ENCODE measurements at regions not wholly inside any gene's neighbourhood (a gene's known extent, or its start where the extent isn't known, plus 50 kb on each side); places are given as distances from the start of the nearest gene placed in this dataset.
"Not testable (repeated sequence)": the region's sequence is repeated elsewhere in the genome, so short reads cannot be mapped to it uniquely, and the experiment has no call there.

DNA sequence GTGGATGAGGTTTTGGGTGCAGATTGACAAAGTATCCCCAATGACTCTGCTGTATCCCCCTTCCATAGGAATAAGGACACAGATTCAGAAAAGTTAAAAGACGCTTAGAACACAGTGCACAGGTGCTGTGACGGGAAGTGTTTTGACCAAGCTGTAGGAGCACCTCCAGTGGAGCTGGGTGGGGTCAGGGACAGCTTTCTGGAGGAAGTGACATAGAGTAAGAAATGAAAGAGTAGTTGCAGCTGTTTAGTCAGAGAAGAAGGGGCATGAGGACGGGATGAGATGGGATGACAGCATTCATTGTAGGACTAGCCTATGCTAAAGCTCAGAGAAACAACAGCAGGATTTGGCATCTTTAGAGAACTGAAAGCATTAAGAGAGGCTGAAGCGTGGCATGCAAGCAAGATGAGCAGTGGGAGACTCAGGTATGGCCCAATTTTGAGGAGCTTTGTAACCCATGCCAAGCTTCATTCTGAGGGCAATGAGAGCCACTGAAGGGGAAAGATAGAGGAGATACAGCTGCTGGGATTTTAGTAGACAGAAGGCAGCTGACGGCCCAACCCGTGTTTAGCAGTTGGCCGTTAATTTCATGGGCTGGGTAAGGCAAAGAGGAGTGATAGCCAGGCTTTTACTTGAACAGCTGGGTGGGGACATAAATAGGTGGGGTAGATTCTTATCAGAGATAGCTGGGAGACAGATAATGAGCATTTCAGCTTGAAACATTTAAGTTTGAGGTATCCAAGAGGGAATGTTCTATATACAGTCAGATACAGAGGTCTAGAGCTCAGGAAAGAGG is 131.8 kb upstream of the KRAS start:
- no peak for DNase-seq

DNA sequence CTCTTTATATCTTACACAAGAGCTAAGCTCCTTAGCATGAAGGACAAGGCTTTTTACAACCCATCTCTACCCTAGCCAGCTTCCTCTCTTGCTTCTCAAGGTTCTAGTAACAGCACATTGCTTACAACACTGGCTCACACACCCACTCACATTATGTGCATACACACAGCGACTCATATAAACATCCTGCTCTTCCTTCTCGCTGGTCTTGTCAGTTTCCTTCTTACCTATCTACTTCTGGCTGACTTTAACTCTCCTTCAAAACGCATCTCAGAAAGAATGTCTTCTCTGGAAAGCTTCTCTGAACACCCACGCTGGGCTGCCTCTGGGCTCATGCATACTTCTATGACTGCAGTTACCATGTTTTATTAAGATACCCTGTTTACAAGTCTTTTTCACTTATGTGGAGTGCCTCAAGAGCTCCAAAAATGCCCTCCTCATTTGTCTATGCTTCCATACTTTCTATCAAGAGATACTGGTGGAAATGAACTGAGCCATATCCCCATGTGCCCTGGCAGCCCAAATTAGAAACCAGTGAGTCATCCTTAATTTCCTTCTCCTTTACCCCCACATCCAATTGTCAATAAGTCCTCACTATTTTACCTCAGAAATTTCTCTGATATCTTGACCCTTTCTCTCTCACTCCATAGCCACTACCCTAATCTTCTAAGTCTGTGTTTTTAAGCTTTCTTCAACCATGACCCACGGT is 126.9 kb upstream of the KRAS start:
- no peak for DNase-seq

DNA sequence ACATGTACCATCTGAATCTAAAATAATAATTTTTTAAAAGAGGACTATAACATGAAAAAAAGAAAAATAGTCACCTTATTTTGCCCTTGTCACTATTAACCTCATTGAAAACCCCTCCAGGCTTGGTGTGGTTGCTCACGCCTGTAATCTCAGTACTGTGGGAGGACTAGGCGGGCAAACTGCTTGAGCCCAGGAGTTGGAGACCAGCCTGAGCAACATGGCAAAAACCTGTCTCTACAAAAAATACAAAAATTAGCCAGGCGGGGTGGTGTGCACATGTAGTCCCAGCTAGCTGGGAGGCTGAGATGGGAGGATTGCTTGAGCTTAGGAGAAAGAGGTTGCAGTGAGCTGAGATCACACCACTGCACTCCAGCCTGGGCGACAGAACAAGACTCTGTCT is 126.3 kb upstream of the KRAS start:
- no peak for DNase-seq

DNA sequence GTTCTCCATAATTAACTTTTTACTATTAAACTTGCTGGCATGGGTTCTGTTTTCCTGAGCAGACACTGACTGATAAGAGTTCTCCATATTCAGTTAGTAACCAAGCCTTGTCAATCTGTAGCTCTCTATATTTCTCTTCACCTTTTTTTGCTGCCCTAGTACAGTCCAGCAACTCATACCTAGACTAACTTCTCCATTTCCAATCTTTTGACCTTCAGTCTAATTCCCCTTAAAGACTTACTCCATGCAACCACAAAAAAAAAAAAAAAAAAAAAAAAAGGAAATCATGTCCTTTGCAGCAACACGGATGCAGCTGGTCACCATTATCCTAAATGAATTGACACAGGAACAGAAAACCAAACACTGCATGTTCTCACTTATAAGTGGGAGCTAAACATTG is 125.7 kb upstream of the KRAS start:
- DNase-seq, result no peak

DNA sequence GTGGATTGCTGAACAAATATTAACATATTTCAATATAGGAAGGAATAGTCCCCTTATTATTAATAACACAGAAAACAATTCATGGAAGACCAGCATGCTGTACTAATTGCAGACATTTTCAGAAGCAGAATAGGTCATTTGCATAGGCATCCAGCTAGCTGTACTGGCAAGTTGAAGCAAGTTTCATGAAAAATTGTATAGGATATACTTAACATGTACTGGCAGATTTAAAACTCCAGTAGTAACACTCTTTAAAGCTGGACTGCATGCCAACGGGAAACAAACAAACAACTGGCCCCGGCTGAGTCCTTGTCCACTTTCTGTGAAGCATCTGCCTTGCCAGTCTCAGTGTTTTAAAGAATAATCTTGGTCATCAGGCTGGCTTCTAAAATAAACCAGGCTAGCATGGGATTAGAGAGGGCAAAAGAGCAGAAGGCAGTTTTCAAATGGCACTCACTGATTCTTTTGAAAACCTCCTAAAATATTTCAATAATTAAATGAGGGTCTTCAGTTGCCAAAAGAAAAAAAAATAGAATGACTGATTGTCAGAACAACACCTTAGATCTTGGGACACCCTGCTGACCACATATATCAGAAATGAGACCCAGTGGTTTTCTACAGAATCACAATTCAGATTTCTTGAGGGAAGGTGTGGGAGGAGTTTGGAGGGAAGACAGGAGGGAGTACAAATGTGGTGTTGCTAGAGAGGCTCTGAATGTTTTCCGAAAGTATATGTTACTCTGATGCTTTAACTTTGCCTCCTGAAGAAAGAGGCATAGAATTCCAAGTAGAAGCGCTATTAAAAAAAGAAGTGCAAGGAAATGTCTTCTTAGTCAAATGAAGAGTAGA is 122.5 kb upstream of the KRAS start:
- DNase-seq, result no peak

DNA sequence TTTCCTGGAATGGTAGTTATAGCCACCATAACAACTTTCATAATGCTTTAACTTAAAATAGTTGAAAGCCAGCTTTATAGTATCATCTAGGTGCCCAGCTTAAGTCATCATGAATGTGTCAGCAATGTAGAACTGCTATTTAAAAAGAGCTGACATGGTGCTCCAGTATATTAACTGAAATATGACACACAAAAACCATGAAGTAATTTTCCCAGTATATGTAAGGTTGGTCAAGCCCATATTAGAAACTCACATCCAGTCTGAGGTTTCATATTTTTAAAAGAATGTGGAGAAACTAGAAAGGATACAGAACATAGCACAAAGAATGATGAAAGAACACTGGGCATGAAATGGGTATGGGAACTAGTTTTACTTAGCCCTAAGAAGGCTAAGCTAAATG is 121.3 kb upstream of the KRAS start:
- DNase-seq, result no peak

DNA sequence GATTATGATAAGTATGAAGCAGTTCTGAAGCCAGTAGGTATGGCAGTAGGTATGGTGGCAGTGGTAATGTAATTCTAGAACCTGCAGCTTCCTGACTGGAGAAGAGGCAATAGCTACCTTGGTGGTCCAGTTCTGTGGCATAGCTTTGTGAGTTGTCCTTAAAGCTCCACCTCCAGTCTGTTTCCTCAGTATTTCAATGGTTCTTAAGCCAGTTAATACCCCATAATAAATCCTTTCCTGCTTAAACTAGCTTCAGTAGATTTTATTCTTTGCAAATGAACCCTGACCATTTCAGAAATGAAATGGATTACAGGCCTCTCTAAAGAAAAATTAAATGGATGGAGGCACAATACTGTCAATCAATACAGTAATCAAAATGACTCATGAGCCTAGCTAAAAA is 117.8 kb upstream of the KRAS start:
- no peak for DNase-seq

DNA sequence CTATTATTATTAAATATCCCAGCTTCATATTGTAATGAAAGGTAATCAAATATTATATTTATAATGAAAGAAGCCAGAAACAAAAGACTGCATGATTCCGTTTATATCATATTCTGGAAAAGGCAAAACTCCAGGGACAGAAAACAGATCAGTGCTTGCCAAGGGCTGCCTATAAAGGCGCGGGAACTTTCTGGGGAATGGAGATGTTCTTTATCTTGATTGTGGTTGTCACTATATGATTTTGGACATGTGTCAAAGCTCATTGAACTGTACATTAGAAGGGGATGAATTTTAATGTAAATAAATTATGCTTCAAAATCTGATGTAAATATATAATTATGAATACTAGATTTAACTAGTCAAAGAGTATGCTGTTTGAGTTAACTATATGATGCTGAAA is 115.4 kb upstream of the KRAS start:
- no peak for DNase-seq

DNA sequence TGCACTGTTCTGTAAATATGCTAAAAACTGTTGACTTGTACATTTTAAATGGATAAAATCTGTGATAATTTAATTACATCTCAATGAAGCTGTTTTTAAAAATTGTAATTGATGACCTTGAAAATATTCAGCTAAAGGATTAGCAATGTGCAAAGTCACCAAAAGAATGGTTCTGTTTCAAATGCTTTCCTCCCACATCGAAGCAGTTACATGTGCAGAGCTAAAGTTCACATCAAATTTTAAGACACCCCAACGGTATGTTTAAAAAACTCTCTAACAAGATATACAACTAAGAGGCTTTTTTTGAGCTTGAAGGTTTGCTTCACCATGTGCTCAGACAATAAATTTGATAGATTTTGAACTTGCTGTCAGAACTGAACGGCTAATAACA is 114.6 kb upstream of the KRAS start:
- no peak for DNase-seq

DNA sequence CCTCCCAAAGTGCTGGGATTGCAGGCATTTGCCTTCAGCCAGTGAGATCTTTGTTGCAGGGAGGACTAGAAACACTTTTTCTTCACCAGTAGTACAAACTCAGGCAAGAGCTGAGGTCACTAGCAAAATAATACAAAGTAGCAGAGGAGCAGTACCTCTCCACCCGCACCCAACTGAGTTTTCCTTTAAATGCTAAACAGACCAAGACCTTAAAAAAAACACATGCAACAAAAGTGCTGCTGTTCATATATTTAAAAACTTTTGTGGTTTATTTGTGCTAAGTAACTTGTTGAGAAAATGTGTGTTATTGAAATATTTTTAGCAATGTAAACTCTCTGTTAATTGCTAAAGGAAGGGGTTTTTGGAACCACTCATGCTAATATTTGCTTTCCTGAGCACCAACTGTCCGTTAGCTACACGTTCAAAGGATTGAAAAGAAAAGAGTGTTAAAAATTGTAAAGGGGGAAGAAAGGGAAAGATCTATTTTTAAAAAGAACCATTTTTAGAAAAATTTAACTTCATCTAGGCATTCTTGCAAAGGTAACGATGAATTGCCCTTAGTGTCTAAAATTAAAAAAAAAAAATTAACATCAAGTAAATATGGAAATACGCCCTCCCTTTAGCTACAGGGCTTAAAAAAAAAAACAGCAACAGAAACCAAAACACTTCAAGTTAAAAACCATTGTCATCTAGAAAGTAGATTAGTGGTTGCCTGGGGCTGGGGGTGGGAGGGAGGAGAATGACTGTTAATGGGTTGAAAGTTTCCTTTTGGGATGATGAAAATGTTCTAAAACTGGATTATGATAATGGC is 114.0 kb upstream of the KRAS start:
- DNase-seq, result no peak

DNA sequence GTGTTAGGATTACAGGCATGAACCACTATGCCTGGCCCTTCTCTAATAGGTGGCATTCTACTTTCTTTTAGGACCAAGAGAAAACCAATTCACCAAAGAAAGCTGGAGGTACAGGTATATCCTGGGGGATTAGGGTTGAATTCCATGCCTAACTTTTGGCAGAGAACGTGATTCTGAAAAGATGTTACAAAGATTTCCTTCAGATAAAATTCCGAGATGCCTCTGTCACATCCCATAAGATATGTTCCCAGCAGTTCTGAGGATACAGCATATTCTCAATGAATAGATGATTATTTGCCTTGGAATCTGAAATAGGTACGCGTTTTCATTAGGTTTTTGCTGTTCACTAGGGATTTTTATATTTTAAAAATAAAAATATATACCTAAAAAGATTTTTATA is 111.9 kb upstream of the KRAS start:
- no peak for DNase-seq

DNA sequence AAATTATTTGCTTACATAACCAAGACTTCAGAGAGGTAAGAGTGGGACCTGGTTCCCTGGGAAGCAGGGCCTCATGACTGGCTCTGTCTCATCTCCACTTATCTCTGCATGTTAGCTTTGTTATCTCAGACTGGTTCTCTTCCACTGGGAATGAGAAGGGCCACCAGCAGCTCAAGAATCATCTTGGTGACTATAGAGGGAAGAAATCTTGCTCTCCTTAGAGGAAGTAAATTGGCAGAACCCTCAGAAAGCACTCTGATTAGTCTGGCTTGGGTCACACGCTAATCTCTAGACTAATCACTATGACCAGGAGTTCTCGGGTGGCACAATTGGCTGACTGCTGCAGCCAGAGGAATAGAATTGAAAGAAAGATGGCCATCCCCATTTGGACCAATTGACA is 110.8 kb upstream of the KRAS start:
- DNase-seq, result no peak

DNA sequence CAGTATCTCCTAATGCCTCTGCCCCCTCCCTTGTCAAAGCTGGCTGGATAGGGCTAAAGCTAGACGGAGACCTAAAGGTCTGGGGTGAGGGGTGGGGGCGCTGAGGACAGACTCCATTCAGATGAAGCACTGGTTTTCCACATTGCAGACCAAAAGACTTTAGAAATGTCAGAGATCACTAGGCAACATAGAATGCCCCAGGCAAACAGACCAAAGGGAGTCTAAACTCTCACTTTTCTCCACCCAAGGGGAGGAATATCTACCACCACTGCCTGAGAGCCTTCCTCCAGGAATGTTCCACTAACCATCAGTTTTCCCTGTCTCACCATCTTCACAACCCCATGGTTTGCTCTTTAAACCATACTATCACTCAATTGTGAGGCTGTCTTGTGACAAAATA is 106.9 kb upstream of the KRAS start:
- no peak for DNase-seq

DNA sequence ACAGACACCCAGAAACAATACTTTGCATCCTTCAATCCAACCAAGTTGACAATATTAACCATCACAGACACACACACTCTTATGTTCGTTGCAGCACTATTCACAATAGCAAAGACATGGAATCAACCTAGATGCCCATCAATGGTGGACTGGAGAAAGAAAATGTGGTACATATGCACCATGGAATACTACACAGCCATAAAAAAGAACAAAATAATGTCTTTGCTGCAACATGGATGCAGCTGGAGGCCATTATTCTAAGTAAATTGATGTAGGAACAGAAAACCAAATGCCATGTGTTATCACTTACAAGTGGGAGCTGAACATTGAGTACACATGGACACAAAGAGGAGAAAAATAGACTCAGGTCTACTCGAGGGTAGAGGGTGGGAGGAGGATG is 102.2 kb upstream of the KRAS start:
- not testable (repeated sequence) for DNase-seq

DNA sequence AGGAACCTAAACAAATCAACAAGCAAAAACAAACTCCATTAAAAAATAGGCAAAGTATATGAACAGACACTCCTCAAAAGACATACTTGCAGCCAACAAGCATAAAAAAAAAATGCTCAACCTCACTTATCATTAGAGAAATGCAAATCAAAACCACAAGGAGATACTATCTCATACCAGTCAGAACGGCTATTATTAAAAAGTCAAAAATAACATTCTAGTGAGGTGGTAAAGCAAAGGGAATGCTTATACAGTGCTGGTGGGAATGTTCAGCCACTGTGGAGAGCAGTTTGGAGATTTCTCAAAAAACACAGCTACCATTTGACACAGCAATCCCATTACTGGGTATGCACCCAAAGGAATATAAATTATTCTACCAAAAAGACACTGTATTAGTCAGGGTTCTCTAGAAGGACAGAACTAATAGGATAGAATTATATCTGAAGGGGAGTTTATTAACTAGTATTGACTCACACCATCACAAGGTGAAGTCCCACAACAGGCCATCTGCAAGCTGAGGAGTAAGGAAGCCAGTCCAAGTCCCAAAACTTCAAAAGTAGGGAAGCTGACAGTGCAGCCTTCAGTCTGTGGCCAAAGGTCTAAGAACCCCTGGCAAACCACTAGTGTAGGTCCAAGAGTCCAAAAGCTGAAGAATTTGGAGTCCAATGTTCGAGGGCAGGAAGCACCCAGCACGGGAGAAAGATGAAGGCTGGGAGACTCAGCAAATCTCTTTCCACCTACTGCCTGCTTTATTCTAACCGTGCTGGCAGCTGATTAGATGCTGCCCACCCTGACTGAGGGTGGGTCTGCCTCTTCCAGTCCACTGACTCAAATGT is 101.6 kb upstream of the KRAS start:
- no peak for DNase-seq

DNA sequence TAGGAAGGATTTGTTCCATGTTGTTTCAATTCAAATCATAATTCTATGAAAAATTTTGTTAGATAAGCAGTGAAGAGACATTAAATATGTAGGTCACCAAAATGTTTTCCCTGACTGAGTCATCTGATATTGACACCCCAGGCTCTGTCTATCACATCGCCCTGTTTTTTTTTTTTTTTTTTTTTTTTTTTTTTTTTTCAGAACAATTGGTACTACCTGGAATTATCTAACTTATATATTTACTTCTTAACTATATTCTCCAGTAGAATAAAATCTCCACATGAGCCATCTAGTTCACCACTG is 97.8 kb upstream of the KRAS start:
- DNase-seq, result no peak

DNA sequence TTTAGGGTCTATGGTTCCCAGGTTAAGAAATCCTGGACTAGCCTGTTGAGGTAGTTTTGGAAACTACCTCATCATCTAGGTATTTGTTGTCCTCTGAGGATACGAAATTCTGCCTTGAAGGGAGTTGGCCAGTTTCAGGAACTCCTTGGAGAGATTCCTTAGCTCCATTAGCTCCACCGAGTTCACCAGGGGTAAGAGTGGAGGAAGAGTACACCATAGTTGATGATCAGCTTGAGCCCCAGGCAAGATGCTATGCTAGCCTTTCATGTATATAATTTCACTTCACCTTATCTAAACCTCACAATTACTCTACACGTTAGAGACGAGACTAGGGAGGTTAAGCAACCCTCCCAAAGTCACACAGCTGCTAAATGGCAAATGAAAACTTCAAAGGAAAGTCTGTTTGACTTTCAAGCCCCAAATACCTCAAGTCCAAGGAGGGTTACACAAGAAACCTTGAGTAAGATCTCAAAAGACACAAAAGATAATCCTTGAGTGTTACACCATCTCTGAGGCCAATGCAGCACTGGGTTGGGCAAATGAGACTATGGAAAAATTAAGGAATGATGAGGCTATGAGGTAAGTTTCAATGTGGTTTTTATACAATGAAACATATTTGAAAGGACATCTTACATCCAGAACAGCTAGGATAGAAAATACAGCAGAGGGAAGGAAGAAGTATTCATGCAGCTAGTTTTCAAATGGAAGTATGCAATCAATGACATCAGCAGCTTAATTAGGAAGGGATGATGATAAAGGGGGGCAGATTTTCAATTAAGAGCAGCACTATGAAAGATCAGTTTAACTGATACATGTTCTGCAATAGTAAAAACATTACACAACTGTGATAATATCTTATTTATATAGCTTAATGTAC is 97.2 kb upstream of the KRAS start:
- no peak for DNase-seq

DNA sequence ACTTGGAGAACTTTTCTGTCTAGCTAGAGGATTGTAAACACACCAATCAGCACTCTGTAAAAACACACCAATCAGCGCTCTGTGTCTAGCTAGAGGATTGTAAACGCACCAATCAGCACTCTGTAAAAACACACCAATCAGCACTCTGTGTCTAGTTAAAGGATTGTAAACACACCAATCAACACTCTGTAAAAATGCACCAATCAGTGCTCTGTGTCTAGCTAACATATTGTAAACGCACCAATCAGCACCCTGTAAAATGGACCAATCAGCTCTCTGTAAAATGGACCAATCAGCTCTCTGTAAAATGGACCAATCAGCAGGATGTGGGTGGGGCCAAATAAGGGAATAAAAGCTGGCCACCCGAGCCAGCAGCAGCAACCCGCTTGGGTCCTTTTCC is 91.1 kb upstream of the KRAS start:
- DNase-seq, result not testable (repeated sequence)

DNA sequence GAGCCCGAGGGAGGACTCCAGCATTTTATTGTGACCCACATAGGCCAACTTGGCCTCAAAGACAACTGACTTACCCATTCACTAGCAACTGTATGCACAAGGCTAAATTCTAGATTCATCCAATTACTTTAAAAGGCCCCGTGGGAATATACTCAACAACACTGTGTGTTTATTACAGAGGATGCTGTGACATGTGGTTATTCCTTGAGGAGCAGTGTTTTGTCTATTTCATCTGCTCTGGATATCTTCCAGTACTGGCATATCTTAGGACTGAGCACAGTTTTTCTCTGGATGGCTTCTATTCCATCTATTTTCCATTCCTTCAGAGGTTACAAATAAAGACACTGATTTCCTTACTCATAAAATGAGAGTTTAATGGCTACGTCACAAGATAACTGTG is 87.2 kb upstream of the KRAS start:
- no peak for DNase-seq

DNA sequence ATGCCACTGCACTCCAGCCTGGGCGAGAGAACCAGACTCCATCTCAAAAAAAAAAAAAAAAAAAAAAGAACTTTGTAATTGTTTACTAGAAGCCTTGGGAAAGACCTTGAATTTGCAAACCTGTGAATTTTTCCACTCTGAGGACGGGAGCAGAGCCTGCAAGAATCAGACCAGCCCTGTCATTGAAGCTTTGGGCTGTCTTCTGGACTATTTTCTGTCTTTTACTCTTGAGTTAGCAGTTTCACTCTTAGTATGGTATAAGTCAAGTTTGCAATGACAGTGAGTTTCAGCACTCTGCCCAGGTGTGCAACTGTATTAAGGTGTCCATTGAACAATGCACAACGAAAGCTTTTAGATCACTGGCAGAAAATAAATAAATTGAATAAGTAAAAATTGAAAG is 81.4 kb upstream of the KRAS start:
- no peak for DNase-seq

DNA sequence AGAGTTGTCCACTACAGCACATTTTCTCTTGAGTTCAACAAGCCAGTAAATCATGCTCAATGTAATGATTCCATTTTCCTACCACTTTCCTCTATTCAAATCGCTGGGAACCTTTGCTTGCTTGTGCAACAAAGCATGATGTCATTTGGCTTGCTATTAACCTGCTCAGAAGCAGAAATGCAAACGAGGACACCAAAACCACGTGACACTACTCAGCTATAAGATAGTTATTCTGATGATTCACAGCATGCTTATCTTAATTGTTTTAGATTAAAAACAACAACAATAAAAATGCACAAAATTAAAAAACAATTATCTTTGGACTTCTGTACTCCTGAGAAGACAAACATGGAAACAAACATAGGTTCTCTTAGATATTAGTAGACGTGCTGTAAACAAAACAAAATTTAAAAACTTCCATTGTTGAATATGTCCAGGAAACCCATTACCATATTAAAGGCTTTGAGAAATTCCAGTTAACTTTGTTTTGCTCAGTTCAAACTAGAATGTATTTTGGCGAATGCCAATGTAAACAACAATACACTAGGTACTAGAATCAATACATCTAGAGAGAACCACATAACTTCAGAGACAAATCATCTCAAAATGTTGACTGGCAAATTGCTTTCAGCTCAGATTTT is 77.5 kb upstream of the KRAS start:
- DNase-seq, result no peak
